ENCODE measurements at regions not wholly inside any gene's neighbourhood (a gene's known extent, or its start where the extent isn't known, plus 50 kb on each side); places are given as distances from the start of the nearest gene placed in this dataset.

- H3K36me3 ChIP-seq (ENCODE audit: control insufficient read depth, insufficient read depth, low read length, severe bottlenecking) = no peaks in the 10 kb centered on the region
- no peaks in the 10 kb centered on the region for H3K27me3 ChIP-seq (replicated peaks; ENCODE audit: control insufficient read depth, insufficient read depth, low read length)
- H3K9me3 ChIP-seq (ENCODE audit: control insufficient read depth, low read length) = peaks cover 12% of the 10 kb centered on the region
- H3K9ac ChIP-seq (ENCODE audit: low read length) = no peak overlapping the region
- H3K4me3 ChIP-seq (ENCODE audit: low read length) = no peak overlapping the region
- no peak for DNase-seq (ENCODE audit: low read depth)
- H3K4me1 ChIP-seq (ENCODE audit: control insufficient read depth, insufficient read depth, low read length) = no peaks in the 10 kb centered on the region
Measured at GRCh38 chr1:88407248-88407647, 276.8 kb upstream of the PKN2 start.

- H3K27me3 ChIP-seq (replicated peaks; ENCODE audit: control insufficient read depth, insufficient read depth, low read length) = no peaks in the 10 kb centered on the region
- H3K9me3 ChIP-seq (ENCODE audit: control insufficient read depth, low read length) = peaks cover 26% of the 10 kb centered on the region
- no peaks in the 10 kb centered on the region for H3K36me3 ChIP-seq (ENCODE audit: control insufficient read depth, insufficient read depth, low read length, severe bottlenecking)
- DNase-seq (ENCODE audit: low read depth) = no peak
- no peaks in the 10 kb centered on the region for H3K4me1 ChIP-seq (ENCODE audit: control insufficient read depth, insufficient read depth, low read length)
- no peak overlapping the region for H3K4me3 ChIP-seq (ENCODE audit: low read length)
- H3K9ac ChIP-seq (ENCODE audit: low read length) = no peak overlapping the region
Measured at GRCh38 chr1:88421997-88422396, 262.1 kb upstream of the PKN2 start.

GRCh38 chr1:88433556-88433955 lies 250.5 kb upstream of the PKN2 start:
- H3K4me3 ChIP-seq (ENCODE audit: low read length) = no peak overlapping the region
- no peak for DNase-seq (ENCODE audit: low read depth)

GRCh38 chr1:88434836-88435235 lies 249.2 kb upstream of the PKN2 start:
- Histone ChIP-seq H3K9me3 (ENCODE audit: control insufficient read depth, low read length) (peaks cover 26% of the 10 kb centered on the region), H3K9ac (ENCODE audit: low read length) (no peak overlapping the region), H3K36me3 (ENCODE audit: control insufficient read depth, insufficient read depth, low read length, severe bottlenecking) (no peaks in the 10 kb centered on the region), H3K27me3 (replicated peaks; ENCODE audit: control insufficient read depth, insufficient read depth, low read length) (no peaks in the 10 kb centered on the region), H3K4me1 (ENCODE audit: control insufficient read depth, insufficient read depth, low read length) (no peaks in the 10 kb centered on the region), H3K4me3 (ENCODE audit: low read length) (no peak overlapping the region)
- DNase-seq (ENCODE audit: low read depth) = no peak

More at GRCh38 chr1:88433556-88433955, 250.5 kb upstream of the PKN2 start:
- Histone ChIP-seq H3K36me3 (ENCODE audit: control insufficient read depth, insufficient read depth, low read length, severe bottlenecking) (no peaks in the 10 kb centered on the region), H3K4me1 (ENCODE audit: control insufficient read depth, insufficient read depth, low read length) (no peaks in the 10 kb centered on the region), H3K9ac (ENCODE audit: low read length) (no peak overlapping the region), H3K27me3 (replicated peaks; ENCODE audit: control insufficient read depth, insufficient read depth, low read length) (no peaks in the 10 kb centered on the region), H3K9me3 (ENCODE audit: control insufficient read depth, low read length) (peaks cover 26% of the 10 kb centered on the region)

- H3K9me3 ChIP-seq (ENCODE audit: control insufficient read depth, low read length) = peaks cover 14% of the 10 kb centered on the region
- no peaks in the 10 kb centered on the region for H3K4me1 ChIP-seq (ENCODE audit: control insufficient read depth, insufficient read depth, low read length)
- H3K4me3 ChIP-seq (ENCODE audit: low read length) = no peak overlapping the region
- H3K36me3 ChIP-seq (ENCODE audit: control insufficient read depth, insufficient read depth, low read length, severe bottlenecking) = no peaks in the 10 kb centered on the region
- no peaks in the 10 kb centered on the region for H3K27me3 ChIP-seq (replicated peaks; ENCODE audit: control insufficient read depth, insufficient read depth, low read length)
- H3K9ac ChIP-seq (ENCODE audit: low read length) = no peak overlapping the region
- no peak for DNase-seq (ENCODE audit: low read depth)
Measured at GRCh38 chr1:88441022-88441421, 243.1 kb upstream of the PKN2 start.

GRCh38 chr1:88451856-88452255 lies 232.2 kb upstream of the PKN2 start:
- Histone ChIP-seq H3K9ac (ENCODE audit: low read length) (no peak overlapping the region), H3K4me3 (ENCODE audit: low read length) (no peak overlapping the region), H3K9me3 (ENCODE audit: control insufficient read depth, low read length) (peaks cover 8% of the 10 kb centered on the region), H3K4me1 (ENCODE audit: control insufficient read depth, insufficient read depth, low read length) (no peaks in the 10 kb centered on the region), H3K27me3 (replicated peaks; ENCODE audit: control insufficient read depth, insufficient read depth, low read length) (peaks cover 2% of the 10 kb centered on the region), H3K36me3 (ENCODE audit: control insufficient read depth, insufficient read depth, low read length, severe bottlenecking) (no peaks in the 10 kb centered on the region)
- no peak for DNase-seq (ENCODE audit: low read depth)

- Histone ChIP-seq H3K27me3 (replicated peaks; ENCODE audit: control insufficient read depth, insufficient read depth, low read length) (peaks cover 2% of the 10 kb centered on the region), H3K9ac (ENCODE audit: low read length) (no peak overlapping the region), H3K4me1 (ENCODE audit: control insufficient read depth, insufficient read depth, low read length) (no peaks in the 10 kb centered on the region), H3K9me3 (ENCODE audit: control insufficient read depth, low read length) (peaks cover 8% of the 10 kb centered on the region), H3K36me3 (ENCODE audit: control insufficient read depth, insufficient read depth, low read length, severe bottlenecking) (no peaks in the 10 kb centered on the region), H3K4me3 (ENCODE audit: low read length) (no peak overlapping the region)
- no peak for DNase-seq (ENCODE audit: low read depth)
Measured at GRCh38 chr1:88453295-88453694, 230.8 kb upstream of the PKN2 start.

- Histone ChIP-seq H3K9ac (ENCODE audit: low read length) (no peak overlapping the region), H3K36me3 (ENCODE audit: control insufficient read depth, insufficient read depth, low read length, severe bottlenecking) (no peaks in the 10 kb centered on the region), H3K4me1 (ENCODE audit: control insufficient read depth, insufficient read depth, low read length) (no peaks in the 10 kb centered on the region), H3K9me3 (ENCODE audit: control insufficient read depth, low read length) (no peaks in the 10 kb centered on the region), H3K27me3 (replicated peaks; ENCODE audit: control insufficient read depth, insufficient read depth, low read length) (peaks cover 3% of the 10 kb centered on the region), H3K4me3 (ENCODE audit: low read length) (no peak overlapping the region)
- no peak for DNase-seq (ENCODE audit: low read depth)
Measured at GRCh38 chr1:88454781-88455180, 229.3 kb upstream of the PKN2 start.

GRCh38 chr1:88455621-88456256 lies 228.3 kb upstream of the PKN2 start:
- H3K4me1 ChIP-seq (ENCODE audit: control insufficient read depth, insufficient read depth, low read length) = no peaks in the 10 kb centered on the region
- H3K9ac ChIP-seq (ENCODE audit: low read length) = no peak overlapping the region
- H3K9me3 ChIP-seq (ENCODE audit: control insufficient read depth, low read length) = no peaks in the 10 kb centered on the region
- no peak overlapping the region for H3K4me3 ChIP-seq (ENCODE audit: low read length)
- H3K27me3 ChIP-seq (replicated peaks; ENCODE audit: control insufficient read depth, insufficient read depth, low read length) = peaks cover 3% of the 10 kb centered on the region
- H3K36me3 ChIP-seq (ENCODE audit: control insufficient read depth, insufficient read depth, low read length, severe bottlenecking) = no peaks in the 10 kb centered on the region
- no peak for DNase-seq (ENCODE audit: low read depth)

- no peak overlapping the region for H3K9ac ChIP-seq (ENCODE audit: low read length)
- H3K9me3 ChIP-seq (ENCODE audit: control insufficient read depth, low read length) = no peaks in the 10 kb centered on the region
- peaks cover 3% of the 10 kb centered on the region for H3K4me1 ChIP-seq (ENCODE audit: control insufficient read depth, insufficient read depth, low read length)
- no peaks in the 10 kb centered on the region for H3K36me3 ChIP-seq (ENCODE audit: control insufficient read depth, insufficient read depth, low read length, severe bottlenecking)
- no peak for DNase-seq (ENCODE audit: low read depth)
- no peak overlapping the region for H3K4me3 ChIP-seq (ENCODE audit: low read length)
- peaks cover 3% of the 10 kb centered on the region for H3K27me3 ChIP-seq (replicated peaks; ENCODE audit: control insufficient read depth, insufficient read depth, low read length)
Measured at GRCh38 chr1:88457197-88457596, 226.9 kb upstream of the PKN2 start.

- DNase-seq (ENCODE audit: low read depth) = no peak
- peaks cover 10% of the 10 kb centered on the region for H3K4me1 ChIP-seq (ENCODE audit: control insufficient read depth, insufficient read depth, low read length)
- H3K9ac ChIP-seq (ENCODE audit: low read length) = no peak overlapping the region
- H3K4me3 ChIP-seq (ENCODE audit: low read length) = no peak overlapping the region
- no peaks in the 10 kb centered on the region for H3K36me3 ChIP-seq (ENCODE audit: control insufficient read depth, insufficient read depth, low read length, severe bottlenecking)
- H3K27me3 ChIP-seq (replicated peaks; ENCODE audit: control insufficient read depth, insufficient read depth, low read length) = peaks cover 3% of the 10 kb centered on the region
- no peaks in the 10 kb centered on the region for H3K9me3 ChIP-seq (ENCODE audit: control insufficient read depth, low read length)
Measured at GRCh38 chr1:88461007-88461406, 223.1 kb upstream of the PKN2 start.

- Histone ChIP-seq H3K36me3 (ENCODE audit: control insufficient read depth, insufficient read depth, low read length, severe bottlenecking) (no peaks in the 10 kb centered on the region), H3K4me3 (ENCODE audit: low read length) (peak overlapping the region; percentile 72), H3K9ac (ENCODE audit: low read length) (peak overlapping the region; percentile 24), H3K27me3 (replicated peaks; ENCODE audit: control insufficient read depth, insufficient read depth, low read length) (peaks cover 3% of the 10 kb centered on the region), H3K4me1 (ENCODE audit: control insufficient read depth, insufficient read depth, low read length) (peaks cover 10% of the 10 kb centered on the region), H3K9me3 (ENCODE audit: control insufficient read depth, low read length) (no peaks in the 10 kb centered on the region)
- DNase-seq (ENCODE audit: low read depth) = peak; percentile 0
Measured at GRCh38 chr1:88462096-88462487, 222.0 kb upstream of the PKN2 start.
